ENCODE measurements at regions not wholly inside any gene's neighbourhood (a gene's known extent, or its start where the extent isn't known, plus 50 kb on each side); places are given as distances from the start of the nearest gene placed in this dataset.

GRCh38 chr2:81739966-81740365 is 1435.4 kb upstream of the LRRTM1 start:
- DNase-seq = no peak

GRCh38 chr2:81734981-81735380 is 1430.4 kb upstream of the LRRTM1 start:
- DNase-seq = no peak

- DNase-seq = no peak
Observed at GRCh38 chr2:81714817-81715216, 1410.3 kb upstream of the LRRTM1 start.

DNA sequence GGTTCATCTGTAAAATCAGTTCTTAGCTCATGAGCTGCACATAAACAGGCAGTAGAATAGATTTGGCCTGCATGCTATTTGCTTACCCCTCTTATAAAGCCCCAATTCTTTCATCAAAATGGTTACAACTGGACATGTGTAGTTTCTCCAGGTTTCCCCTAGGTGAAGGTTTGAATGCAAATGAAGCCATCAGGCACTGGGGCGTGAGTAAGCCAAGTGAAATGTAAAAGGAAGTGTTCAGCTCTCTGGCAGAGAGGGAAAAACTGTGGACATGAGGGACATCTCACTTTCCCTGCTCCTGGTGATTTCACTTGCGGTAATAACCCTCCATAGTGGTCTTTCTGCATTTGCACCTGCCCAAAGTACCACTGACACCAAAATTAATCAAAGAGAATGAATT is 1402.3 kb upstream of the LRRTM1 start:
- DNase-seq = no peak

GRCh38 chr2:81703831-81704230 is 1399.3 kb upstream of the LRRTM1 start:
- DNase-seq = no peak

DNA sequence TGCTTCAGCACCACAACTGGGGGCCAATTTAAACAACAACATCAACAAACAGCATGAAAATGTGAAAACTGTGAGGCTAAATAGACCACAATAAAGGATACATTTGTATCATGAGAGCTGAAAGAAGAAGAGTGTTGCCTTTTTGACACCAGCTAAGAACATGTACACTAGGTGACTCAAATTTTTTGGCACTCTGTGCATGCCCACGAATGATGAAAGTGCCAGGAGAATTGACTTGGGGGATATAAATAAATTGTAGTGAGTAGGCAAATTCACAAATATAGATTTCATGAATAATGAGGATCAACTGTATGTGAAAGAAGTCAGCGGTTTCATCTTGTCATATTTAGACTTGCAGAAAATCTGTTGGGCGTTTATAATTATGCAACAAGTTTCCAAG is 1388.0 kb upstream of the LRRTM1 start:
- DNase-seq = no peak

DNA sequence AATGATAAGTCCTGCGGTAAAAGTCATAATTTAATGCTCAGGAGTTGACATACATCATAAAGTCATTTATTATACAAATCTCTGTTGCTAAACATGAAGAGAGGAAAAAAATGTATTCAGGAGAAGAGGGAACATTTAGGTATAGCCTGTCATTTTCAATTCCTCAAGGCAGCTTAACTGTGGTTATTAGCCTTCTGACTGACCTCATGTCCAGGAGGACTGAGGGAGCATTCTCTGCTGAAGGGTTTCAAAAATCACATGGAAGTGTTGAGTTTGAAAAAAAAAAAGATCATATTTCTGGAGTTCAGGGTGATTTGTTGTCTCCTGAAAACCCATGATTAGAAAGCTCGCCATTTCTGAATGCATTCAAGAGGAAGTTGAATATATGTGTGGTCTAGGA is 1371.1 kb upstream of the LRRTM1 start:
- no peak for DNase-seq

DNA sequence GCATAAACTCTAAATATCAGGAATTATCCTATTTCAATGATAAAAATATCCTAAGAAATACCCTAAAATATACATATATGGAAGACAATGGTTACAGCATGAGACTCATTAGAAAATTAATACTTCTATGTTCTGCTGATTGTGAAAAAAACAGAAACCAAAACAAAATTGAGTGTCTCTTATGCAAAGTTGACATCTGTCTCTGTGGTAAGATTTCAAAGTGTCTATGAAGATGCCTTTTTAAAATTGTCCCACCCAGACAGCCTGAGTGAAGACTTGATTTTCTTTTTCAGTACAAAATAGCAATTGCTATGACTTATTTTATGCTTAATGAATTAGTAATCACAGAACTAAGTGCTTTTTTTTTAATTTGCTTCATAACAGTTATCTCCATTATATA is 1368.4 kb upstream of the LRRTM1 start:
- no peak for DNase-seq

GRCh38 chr2:81672516-81672915 is 1368.0 kb upstream of the LRRTM1 start:
- DNase-seq = no peak

GRCh38 chr2:81670885-81671284 is 1366.3 kb upstream of the LRRTM1 start:
- DNase-seq = no peak

DNA sequence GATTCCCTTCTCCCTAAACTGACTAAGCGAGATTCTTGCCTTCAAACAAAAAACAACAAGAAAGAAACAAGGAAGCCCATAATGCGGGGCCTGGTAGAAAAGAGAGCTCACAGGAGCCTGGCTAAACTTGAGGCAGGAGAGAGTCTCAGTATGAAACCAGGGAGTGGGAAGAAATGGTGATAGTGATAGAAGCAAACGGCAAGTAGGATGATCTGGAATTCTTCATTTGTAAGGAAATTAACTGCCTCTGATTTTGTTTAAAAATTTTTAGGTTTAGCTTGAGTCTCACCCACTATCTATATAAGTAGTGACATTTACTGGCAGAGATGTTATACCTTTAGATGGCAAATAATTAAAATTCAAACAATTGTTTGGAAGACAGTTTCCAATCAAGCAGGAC is 1356.5 kb upstream of the LRRTM1 start:
- no peak for DNase-seq

DNA sequence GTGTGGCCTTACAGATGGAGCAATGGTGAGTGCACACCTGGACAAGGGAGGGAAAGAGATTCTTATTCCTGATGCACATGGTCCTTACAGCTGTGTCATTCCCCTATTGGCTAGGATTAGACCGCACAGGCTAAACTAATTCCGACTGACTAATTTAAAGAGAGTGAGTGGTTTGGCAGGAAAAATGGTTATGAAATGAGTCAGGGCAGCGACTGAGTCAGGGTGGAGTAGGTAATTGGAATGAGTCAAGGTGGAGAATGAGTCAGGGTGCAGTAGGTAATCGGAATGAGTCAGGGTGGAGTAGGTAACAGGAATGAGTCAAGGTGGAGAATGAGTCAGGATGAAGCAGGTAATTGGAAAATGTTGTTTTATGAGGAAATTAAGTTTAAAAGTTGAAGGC is 1353.7 kb upstream of the LRRTM1 start:
- DNase-seq = no peak

DNA sequence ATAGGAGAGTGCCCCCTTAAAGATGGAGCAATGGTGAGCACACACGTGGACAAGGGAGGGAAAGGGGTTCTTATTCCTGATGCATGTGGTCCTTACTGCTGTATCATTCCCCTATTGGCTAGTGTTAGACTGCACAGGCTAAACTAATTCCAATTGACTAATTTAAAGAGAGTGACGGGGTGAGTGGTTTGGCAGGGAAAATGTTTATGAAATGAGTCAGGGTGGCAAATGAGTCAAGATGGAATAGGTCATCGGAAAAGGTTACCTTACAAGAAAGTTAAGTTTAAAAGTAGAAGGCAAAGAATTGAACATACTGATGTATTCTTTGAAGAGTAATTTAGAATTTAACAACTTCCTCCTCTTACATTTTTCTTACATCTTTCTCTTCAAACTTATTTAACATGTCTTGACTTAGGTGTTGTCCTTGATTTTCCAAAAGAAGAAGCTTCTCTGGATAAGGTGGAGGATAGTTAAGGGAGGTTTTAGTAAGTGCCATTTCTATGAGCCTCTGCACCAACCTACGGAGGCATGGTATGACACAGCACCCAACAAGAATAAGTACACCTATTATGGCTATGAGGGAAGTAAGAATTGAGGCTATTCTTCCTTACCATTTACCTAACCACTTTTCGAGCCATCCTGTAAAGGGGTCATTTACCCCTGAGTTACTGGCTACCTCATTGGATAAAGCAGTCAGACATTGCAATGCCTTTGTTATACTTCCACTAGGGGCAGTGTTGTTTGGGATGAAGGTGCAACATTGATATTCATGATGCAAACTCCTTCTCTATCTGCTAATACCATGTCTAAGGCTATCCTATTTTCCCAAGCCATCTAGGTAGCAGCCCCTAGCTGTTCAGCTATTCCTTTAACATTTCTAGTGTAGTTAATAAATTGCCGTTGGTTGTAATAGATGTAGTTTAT is 1345.8 kb upstream of the LRRTM1 start:
- no peak for DNase-seq

GRCh38 chr2:81648806-81649205 is 1344.3 kb upstream of the LRRTM1 start:
- DNase-seq = no peak

DNA sequence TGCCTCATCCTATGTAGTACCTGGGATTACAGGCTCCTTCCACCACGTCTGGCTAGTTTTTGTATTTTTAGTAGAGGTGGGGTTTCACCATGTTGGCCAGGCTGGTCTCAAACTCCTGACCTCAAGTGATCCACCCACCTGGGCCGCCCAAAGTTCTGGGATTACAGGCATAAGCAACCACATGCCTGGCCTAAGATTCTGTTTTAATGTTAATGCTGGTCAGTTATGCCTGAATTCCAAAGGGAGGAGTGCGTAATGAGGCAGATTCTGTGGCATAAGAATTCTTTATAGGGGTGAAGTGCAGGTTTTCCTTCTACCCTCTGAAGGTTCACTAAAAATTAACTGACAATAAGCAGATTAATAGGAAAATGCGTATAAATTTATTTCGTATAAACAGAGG is 1343.8 kb upstream of the LRRTM1 start:
- no peak for DNase-seq

GRCh38 chr2:81647715-81648230 is 1343.2 kb upstream of the LRRTM1 start:
- no peak for DNase-seq

- no peak for DNase-seq
Observed at GRCh38 chr2:81645745-81646301, 1341.3 kb upstream of the LRRTM1 start.

DNA sequence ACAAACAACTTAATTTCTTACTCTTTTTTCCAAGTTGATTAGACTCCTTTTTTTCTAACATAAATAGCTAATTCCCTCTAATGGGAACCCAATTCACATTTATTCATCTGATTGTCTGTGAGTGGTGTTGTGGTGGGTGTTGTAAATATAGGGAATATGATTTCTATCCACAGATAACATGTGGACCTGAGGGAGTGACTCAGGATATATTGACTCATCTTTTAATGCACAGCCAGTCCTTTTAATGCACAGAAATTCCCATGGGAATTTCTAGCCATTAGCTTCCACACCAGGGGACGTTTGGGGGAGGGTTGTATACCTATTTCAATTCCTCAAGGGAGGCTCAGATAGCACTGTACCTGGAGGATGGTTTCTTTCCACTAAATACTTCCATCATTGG is 1339.6 kb upstream of the LRRTM1 start:
- no peak for DNase-seq

DNA sequence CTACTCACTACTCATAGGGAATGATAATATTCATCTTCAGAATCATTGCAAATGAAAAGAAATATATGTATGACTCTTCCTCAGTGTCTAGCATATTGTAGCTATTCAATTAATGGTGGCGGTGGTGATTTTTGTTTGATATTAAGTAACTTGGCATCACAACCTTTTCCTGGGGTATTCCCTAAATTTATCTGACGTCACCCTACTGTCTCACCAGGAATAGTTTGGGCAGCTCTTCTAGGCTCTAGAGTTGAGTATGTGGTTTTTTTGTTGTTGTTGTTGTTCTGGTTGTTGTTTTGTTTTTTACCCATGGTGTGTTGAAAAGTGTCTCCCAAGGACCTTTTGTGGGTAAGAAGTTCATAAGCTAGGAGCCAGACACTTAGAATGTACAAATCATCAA is 1320.3 kb upstream of the LRRTM1 start:
- DNase-seq = no peak

DNA sequence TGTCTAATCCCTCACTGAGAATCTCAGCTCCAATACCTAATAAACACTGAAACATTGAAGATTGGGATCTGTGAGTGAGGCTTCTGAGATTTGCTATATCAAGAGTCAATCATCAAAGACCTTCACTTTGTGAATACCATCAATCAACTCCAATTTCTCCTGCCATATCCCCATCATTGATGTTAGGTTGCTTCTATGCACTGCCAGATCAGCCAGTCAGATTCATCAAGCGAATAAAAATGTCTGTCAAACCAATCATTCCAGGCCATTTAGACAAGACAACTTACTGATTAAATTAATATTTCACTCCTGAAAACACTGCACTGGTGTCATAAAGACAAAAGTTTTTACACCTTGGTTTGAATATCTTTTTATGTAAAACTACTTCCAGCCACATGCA is 1295.5 kb upstream of the LRRTM1 start:
- no peak for DNase-seq

GRCh38 chr2:81598453-81598852 is 1293.9 kb upstream of the LRRTM1 start:
- DNase-seq = no peak

- DNase-seq = no peak
Observed at GRCh38 chr2:81589406-81589805, 1284.9 kb upstream of the LRRTM1 start.

DNA sequence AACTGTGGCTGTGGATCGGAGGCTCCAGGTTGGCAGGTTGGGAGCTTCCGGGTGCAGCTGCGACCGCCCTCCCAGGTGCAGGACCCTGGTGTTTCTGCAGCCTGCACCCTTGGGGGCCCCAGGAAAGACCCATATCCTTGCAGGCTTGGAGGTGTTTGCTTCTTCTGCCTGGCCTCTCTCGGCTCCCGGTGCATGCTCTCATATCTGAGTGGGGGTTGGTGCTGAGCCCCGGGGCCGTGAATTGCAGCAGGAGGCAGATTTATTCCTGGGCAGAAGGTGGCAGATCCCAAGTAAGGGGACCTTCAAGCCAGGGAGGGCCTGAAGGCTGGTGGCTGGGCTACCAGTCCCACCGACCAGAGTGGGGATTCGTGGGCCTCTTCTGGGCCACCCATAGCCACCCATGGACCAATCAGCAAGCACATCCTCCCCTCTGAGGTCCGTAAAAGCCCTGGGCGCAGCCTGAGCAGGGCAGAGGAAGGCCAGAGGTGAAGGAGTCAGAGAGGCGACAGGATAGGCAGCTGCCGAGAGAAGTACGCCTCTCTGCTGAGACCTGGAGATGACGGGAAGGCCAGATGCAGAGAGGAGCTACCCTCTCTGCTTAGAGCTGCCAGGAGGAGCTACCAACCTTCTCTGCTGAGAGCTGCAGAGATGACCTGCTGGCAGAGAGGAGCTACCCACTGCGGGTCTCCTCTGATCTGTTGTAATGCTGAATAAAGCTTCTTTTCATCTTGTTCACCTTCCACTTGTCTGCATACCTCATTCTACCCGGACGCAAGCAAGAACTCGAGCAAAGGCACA is 1279.0 kb upstream of the LRRTM1 start:
- DNase-seq = no peak

- DNase-seq = no peak
Observed at GRCh38 chr2:81576713-81577112, 1272.2 kb upstream of the LRRTM1 start.

Measured in NCI-H1092 (cell line).